GM21381 (cell line): ENCODE measurements at regions not wholly inside any gene's neighbourhood (a gene's known extent, or its start where the extent isn't known, plus 50 kb on each side); places are given as distances from the start of the nearest gene placed in this dataset.

Source experiments
- ATAC-seq: cut with Tn5 transposase; IDR thresholded peaks from one replicate; pipeline ENCODE4 v1.9.1; 2021; ENCODE audit warnings: mild to moderate bottlenecking, moderate library complexity; ENCODE audit not compliant: unreplicated experiment

- ATAC-seq = no peak
These were observed 302.8 kb upstream of the ADAMTS5 start for GRCh38 chr21:27269644-27270043.

DNA sequence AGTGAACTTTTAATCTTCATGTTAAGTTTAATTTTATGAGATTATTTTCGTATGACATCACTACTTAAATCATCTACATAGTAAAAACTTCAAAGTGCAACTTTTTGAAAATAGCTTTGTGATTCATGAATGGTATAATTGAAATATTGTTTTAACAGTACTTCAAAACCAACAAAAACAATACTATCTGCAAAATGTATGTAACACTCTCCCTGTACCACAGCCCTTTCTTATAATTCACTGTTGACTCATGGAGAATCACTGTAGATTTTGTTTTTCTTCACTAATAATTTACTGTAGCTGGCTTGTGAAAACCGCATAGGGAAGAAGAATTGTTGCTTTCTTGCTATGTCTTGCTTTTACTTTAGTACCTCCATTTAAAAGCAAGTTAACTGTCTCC, 301.4 kb upstream of the ADAMTS5 start:
- no peak for ATAC-seq

- no peak for ATAC-seq
These were observed 299.1 kb upstream of the ADAMTS5 start for GRCh38 chr21:27265949-27266348.

DNA sequence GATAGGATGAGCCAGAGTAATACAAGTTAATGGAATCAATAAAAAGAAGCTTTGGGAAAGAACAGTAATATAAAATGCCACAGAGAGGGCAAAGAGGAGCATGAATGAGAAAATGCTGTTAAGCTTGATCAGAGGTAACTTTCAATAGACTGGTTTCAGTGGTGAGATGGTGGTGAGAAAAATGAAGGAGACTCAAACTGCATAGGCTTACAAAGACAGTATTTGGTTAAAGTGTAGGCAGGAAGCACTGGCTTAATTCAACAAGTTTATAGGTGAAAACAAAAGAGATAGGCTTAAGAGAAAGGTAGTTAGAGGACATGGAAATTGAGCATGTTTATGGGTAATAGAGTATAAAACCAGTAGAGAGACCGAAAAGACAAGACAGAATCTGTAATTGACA, 298.6 kb upstream of the ADAMTS5 start:
- ATAC-seq = no peak

DNA sequence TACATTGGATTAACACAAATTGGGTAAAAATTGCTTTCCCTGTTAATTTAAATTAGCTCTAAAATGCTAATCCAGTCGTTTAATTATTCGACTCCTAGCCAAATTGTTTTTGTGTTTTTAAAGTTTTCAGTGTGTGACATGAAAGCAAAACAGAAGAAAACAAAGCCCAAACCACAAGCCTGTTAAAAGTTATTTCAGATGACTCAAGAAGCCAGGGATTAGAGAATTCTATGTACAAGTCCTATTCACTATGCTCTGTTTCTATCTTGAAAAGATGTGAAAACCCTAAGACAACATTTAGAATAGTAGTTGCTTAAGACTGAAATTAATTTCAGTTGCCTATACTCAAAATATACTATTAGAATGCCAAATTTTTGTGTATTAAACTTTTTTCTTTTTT, 294.8 kb upstream of the ADAMTS5 start:
- ATAC-seq = no peak

- ATAC-seq = no peak
These were observed 293.8 kb upstream of the ADAMTS5 start for GRCh38 chr21:27260728-27261127.

- no peak for ATAC-seq
These were observed 292.0 kb upstream of the ADAMTS5 start for GRCh38 chr21:27258742-27259448.

DNA sequence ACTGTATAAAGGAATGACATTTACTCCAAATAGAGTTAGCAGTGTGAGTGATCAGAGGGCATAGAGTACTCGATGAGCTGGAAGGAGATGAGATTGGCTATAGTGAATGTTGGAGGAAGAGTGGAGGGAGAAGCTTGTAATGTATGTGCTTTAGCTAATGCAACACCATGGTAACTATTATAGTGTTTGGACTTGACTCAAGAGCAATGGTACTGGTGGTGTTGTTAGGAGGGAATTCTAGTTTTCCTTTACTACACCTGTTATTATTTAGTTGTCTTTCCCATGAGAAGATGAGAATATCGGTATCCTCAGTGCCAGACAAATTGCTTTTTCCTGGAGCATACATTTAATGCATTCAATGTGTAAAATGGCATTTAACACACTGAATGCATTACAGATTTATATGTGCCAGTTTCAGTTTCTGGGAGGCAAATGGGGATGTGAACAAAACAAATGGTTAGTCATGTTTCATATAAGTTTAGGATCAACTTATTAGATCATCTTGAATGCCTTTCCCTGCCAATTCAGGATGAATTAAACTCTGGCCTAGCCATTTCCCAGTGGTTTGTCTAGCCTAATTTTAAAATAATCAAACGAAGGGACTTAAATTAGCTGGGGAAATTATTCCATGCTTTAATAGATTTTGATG, 291.1 kb upstream of the ADAMTS5 start:
- ATAC-seq = no peak

DNA sequence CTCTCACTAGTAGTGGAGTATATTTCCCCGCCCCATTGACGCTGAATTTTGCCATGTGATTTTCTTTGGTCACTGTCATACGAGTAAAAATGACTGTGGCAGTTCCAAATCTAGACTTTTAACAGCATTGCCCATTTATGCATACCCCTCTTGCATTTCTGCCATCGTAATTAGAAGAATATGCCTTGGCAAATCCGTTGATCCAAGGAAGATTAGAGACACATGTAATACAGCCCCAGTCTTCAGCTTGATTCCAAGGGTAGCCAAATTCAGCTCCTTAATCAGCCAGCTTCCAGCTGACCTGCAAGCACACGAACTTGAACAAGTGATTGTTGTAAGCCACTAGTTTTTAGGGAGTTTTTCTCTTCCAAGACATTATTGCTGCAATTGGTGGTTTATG, 290.3 kb upstream of the ADAMTS5 start:
- no peak for ATAC-seq

GRCh38 chr21:27251752-27252151, 284.9 kb upstream of the ADAMTS5 start:
- no peak for ATAC-seq

- ATAC-seq = no peak
These were observed 283.5 kb upstream of the ADAMTS5 start for GRCh38 chr21:27250366-27250765.

GRCh38 chr21:27248814-27249213, 281.9 kb upstream of the ADAMTS5 start:
- ATAC-seq = no peak

DNA sequence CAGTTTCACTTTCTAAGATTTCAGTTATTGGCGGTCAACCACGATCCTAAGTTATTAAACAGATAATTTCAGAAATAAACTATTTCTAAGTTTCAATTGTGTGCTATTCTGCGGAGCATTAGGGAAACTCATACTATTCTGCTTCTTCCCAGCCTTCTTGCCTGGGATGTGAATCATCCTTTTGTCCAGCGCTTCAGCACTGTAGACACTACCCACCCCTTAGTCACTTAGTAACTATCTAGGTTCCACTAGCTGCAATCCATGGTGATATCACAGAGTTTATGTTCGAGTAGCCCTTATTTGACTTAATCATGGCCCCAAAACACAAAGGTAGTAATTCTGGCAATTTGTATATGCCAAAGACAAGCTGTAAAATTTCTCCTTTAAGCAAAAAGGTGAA, 279.9 kb upstream of the ADAMTS5 start:
- no peak for ATAC-seq

DNA sequence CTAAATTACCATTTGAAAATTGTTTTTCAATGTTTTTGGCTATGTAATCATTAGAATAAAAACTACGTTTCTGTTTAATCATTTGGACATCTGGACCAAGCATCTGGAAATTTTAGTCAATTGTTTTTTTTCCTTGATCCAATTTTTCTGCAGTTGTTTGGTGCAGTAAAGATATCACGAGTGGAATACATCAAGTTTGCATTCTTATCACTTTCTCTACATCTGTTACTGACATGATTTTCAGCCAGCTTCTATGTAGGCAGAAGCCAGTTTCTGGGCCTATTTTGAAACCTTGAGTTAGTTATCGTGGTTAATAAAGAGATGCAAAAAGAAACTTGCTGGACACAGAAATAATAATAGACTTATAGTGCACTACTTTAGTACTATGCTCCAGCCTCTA, 277.9 kb upstream of the ADAMTS5 start:
- no peak for ATAC-seq

DNA sequence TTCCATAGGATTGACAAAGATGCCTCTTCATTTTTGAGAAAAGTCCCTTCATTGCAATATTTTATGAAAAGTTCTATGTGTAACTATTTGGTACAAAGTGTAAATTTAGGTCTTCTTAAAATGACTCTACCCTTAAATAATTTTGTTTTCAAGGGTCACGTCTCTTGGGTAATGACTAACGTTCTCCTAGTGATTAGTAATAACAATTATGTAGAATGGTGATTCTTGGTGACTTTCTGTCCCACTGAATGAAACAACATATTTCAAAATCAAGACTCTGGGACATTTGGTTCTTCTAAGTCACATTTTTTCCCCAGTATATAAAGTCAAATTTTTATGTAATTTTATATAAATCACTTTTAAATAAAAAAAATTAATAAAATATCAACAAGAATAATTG, 277.5 kb upstream of the ADAMTS5 start:
- no peak for ATAC-seq

DNA sequence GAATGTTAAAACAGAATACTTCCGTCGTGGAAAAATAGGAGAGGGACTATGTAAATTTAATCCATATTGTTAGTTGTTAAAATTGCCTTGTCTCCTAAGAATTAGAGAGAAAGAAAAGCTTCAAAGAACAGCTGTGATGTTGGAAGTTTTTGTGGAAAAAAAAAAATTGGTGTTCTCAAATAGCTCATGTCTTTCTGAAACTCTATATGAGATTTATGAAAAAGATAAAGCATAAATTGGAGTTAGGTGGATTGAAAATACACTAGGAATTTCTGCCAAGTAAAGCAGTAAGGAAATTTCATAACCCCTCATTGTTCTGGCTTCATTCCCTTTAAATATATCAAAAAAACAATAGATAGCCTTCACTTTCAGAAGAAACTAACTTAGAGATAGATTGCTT, 274.0 kb upstream of the ADAMTS5 start:
- no peak for ATAC-seq

DNA sequence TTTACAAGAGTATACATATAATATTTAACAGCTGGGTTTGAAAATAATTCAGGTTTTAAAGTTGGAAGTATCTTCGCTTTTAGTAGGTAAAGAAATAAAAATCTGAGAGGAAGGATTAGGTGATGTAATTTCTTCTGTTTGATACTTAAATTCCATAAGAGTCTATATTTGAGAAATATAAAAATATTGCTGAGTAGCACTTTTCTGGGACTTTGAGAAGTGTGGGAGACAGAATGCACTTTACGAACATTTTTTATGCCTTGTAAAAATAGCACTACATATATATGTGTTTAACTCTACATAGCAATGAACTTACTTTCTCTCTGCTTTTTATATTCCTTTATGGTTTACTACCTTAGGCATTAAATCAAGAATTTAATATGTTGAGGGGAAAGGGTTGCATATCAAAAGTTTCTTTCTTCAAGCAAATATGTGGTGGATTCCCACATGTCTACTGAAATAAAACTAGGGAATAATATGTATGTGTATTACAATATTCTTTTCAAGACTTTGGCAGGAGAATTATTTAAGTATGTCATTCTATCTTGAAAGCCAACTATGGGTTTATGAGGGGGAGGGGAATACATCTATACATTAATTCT, 266.7 kb upstream of the ADAMTS5 start:
- no peak for ATAC-seq

DNA sequence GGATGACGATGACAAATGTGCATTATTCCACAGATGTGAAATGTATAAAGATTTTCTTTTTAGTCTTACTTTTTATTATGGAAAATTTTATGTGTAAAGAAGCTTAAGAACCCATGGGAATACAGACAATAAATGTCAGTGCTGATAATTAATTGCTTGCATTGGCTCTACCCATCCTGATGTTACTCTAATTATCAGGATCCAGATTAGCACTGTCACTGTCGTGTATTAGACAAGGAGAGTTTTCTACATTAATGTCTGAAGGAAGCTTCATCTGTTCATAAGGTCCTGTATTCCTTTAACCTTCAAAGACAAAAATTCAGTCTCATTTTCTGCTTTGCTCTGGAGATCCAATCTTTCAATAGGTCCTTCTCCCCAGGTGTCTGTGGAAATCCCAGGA, 259.1 kb upstream of the ADAMTS5 start:
- no peak for ATAC-seq

DNA sequence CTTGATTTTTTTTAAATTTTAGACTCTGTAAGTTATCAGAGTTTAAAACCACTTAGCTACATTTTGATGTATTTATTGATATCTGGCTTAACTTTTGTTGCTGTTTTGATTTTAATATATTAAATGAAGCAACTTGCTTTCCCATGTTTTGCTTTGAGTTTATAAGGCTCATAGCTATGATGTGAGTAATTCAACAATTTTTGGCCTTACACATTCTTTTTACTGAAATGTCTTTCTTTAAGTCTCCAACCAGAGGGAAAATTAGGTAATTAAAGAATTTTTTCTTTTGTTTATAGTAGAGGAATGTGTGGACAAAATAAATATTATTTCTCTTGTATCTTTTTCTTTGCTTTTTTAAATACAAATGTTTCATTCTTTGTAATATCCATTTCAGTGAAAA, 258.3 kb upstream of the ADAMTS5 start:
- no peak for ATAC-seq

GRCh38 chr21:27224169-27224568, 257.3 kb upstream of the ADAMTS5 start:
- no peak for ATAC-seq

DNA sequence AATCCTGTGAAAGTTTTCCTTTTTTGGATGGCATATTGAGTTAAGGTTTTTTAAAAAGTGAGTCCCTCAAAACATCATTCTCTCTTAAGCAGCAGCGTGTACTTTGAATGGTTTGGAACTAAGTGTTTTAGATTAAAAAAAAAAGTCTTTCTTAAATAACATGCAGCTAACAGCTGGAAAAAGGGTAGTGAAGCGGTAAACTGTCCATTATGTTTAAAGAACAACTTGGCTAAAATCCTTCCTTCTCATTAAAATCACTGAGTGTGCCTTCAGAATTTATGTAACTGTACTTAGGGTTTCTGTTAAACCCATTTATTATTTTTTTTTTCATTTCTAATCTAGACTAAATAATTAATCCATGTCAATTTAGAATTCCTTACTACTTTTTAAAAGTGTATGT, 254.2 kb upstream of the ADAMTS5 start:
- no peak for ATAC-seq

DNA sequence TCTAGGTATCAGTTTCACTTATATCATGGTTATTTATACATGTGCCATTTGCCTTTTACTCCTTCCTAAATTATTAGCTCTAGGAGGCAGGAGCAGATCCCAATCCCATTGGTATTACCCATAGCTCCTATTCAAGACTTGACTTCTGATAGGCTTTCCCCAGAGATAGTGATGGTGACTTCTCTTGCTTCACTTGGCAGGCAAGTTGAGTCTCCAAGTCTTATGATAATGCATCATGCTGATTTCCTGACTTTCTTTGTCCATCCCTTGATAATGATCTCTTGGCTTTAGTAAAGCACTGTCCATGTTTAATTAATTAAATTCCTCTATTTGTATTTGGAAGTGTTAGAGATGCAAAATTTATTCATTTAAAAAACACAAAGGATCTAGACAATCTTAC, 253.5 kb upstream of the ADAMTS5 start:
- ATAC-seq = no peak
